Gastroesophageal sphincter (tissue), 3 donors: ENCODE measurements at regions not wholly inside any gene's neighbourhood (a gene's known extent, or its start where the extent isn't known, plus 50 kb on each side); places are given as distances from the start of the nearest gene placed in this dataset.

Experiments used
- POLR2AphosphoS5 ChIP-seq: sonication (generic); formaldehyde crosslinking; IDR thresholded peaks from one replicate; pipeline ENCODE4 v1.6.1; 2017; ENCODE audit warnings: antibody characterized with exemption
- TF ChIP-seq, protein P1 (sequence below), 4 experiments: fragments of 200-600 bp in 2 of 4; fragments of 450-650 bp in 2 of 4; sonication (generic) in 1 of 4; IDR thresholded peaks; one replicate each; pipeline ENCODE4 v1.5.1; 2017 to 2019; ENCODE audit warnings: antibody characterized with exemption in 4 of 4, mild to moderate bottlenecking in 2 of 4, moderate library complexity in 2 of 4

GRCh38 chr1:199776768-199777497, 250.6 kb upstream of the NR5A2 start:
- TF ChIP-seq, protein P1, sequence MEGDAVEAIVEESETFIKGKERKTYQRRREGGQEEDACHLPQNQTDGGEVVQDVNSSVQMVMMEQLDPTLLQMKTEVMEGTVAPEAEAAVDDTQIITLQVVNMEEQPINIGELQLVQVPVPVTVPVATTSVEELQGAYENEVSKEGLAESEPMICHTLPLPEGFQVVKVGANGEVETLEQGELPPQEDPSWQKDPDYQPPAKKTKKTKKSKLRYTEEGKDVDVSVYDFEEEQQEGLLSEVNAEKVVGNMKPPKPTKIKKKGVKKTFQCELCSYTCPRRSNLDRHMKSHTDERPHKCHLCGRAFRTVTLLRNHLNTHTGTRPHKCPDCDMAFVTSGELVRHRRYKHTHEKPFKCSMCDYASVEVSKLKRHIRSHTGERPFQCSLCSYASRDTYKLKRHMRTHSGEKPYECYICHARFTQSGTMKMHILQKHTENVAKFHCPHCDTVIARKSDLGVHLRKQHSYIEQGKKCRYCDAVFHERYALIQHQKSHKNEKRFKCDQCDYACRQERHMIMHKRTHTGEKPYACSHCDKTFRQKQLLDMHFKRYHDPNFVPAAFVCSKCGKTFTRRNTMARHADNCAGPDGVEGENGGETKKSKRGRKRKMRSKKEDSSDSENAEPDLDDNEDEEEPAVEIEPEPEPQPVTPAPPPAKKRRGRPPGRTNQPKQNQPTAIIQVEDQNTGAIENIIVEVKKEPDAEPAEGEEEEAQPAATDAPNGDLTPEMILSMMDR (IDR thresholded peaks at IDR 0.05), result no peak
- TF ChIP-seq POLR2AphosphoS5, result no peak
